Neural crest cell (in vitro differentiated cells): ENCODE measurements at regions not wholly inside any gene's neighbourhood (a gene's known extent, or its start where the extent isn't known, plus 50 kb on each side); places are given as distances from the start of the nearest gene placed in this dataset.

ENCODE experiments used
- DNase-seq: peaks from one replicate; pipeline ENCODE4 v3.0.0; 2021; ENCODE audit warnings: low read depth, mixed read lengths, low spot score
- H3K27ac Mint-ChIP-seq: one replicate; pipeline ENCODE4 v1.8.0; 2021; ENCODE audit warnings: mild to moderate bottlenecking, mixed read lengths; ENCODE audit not compliant: unreplicated experiment
- H3K27me3 Mint-ChIP-seq: 2 replicates; pipeline ENCODE4 v1.8.0; 2021; ENCODE audit warnings: low read depth, mild to moderate bottlenecking, mixed read lengths
- H3K36me3 Mint-ChIP-seq: 2 replicates; pipeline ENCODE4 v1.8.0; 2021; ENCODE audit warnings: low read depth, mild to moderate bottlenecking, mixed read lengths
- H3K4me1 Mint-ChIP-seq: 2 replicates; pipeline ENCODE4 v1.8.0; 2021; ENCODE audit warnings: mixed read lengths
- H3K4me3 Mint-ChIP-seq: one replicate; pipeline ENCODE4 v1.8.0; 2021; ENCODE audit warnings: mild to moderate bottlenecking, mixed read lengths
- H3K9me3 Mint-ChIP-seq: 2 replicates; pipeline ENCODE4 v1.8.0; 2021; ENCODE audit warnings: mixed read lengths
- TF ChIP-seq, protein P1 (sequence below): fragments of 200-600 bp; sonication (generic); conservative IDR thresholded peaks from 2 replicates; pipeline ENCODE4 v1.5.0; 2021; ENCODE audit warnings: antibody characterized with exemption, mild to moderate bottlenecking

DNA sequence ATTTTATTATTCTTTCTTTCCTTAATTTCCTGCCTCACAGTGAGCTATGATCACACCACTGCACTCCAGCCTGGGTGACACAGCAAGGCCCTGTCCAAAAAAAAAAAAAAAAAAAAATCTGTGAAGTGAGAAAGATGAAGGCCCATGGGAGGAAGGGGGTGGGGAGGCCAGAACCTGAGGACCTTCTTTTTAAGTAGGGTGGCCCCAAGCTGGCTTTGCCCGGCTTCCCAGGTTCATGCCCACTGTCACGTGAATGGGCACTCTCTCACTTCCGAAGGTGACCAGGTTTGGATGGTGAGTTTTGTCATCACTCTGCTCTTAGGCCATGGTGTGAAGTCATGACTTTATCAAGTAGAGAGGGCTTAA is 82.3 kb downstream of the TNFAIP2 start:
- no peak overlapping the region for H3K4me3 Mint-ChIP-seq
- peaks cover 9% of the 10 kb centered on the region for H3K36me3 Mint-ChIP-seq
- H3K27ac Mint-ChIP-seq = no peak overlapping the region
- peaks cover 59% of the 10 kb centered on the region for H3K27me3 Mint-ChIP-seq
- H3K9me3 Mint-ChIP-seq = peaks cover 5% of the 10 kb centered on the region
- TF ChIP-seq, protein P1, sequence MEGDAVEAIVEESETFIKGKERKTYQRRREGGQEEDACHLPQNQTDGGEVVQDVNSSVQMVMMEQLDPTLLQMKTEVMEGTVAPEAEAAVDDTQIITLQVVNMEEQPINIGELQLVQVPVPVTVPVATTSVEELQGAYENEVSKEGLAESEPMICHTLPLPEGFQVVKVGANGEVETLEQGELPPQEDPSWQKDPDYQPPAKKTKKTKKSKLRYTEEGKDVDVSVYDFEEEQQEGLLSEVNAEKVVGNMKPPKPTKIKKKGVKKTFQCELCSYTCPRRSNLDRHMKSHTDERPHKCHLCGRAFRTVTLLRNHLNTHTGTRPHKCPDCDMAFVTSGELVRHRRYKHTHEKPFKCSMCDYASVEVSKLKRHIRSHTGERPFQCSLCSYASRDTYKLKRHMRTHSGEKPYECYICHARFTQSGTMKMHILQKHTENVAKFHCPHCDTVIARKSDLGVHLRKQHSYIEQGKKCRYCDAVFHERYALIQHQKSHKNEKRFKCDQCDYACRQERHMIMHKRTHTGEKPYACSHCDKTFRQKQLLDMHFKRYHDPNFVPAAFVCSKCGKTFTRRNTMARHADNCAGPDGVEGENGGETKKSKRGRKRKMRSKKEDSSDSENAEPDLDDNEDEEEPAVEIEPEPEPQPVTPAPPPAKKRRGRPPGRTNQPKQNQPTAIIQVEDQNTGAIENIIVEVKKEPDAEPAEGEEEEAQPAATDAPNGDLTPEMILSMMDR = no peak
- DNase-seq = no peak
- peaks cover 13% of the 10 kb centered on the region for H3K4me1 Mint-ChIP-seq

DNA sequence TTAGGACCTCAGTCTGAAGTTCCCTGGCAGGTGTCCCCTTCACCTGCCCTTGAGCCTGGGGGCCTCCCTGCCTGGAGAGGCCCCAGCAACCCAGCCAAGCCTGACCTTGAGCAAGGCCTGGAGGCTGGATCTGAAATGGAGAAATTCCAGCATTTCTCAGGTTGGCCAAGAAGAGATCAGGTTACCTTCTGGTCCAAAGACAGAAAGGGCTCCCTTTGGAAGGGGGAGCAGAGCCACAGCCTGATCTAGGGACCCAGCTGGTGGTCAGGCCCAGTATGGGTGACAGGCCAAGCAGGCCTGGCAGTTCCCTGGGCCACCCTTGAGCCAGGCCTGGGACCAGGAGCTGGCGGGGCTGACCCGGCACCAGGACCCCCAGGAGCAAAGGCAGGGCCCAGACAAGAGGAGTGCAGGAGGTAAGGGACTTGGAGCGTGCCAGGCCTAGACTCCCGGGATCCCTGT is 82.8 kb downstream of the TNFAIP2 start:
- peaks cover 13% of the 10 kb centered on the region for H3K4me1 Mint-ChIP-seq
- H3K27me3 Mint-ChIP-seq = peaks cover 62% of the 10 kb centered on the region
- H3K4me3 Mint-ChIP-seq = peak overlapping the region; percentile 47
- no peak overlapping the region for H3K27ac Mint-ChIP-seq
- H3K36me3 Mint-ChIP-seq = peaks cover 9% of the 10 kb centered on the region
- no peak for DNase-seq
- TF ChIP-seq, protein P1 = no peak
- H3K9me3 Mint-ChIP-seq = peaks cover 5% of the 10 kb centered on the region

DNA sequence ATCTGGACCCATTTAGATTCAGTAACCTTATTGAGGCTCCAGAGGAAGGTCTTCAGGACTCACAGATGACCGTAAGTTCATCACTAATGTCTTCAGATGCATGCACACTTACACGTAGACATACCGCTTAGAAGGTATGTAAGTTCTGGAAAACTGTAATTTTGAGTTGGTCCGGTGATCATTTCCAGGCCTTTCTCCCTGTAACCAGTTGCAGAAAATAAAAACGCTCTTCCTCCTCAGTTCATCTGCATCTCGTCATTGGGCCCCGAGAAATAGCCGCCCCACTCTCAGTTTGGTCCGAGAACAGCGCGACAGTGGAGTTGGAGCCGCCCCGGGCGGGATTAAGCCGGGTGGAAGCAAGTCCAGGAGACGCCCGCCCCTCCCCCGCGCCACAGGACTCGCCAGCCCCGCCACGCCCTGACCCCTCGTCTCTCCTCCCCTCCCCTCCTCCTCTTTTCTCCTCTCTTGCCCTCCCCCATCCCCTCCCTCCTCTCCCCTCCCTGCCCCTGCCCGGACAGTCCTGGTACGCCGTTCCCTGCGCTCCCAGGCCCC is 83.7 kb downstream of the TNFAIP2 start:
- Mint-ChIP-seq H3K9me3 (peaks cover 3% of the 10 kb centered on the region), H3K4me3 (peak overlapping the region; percentile 68), H3K27me3 (peaks cover 56% of the 10 kb centered on the region), H3K36me3 (peaks cover 6% of the 10 kb centered on the region), H3K4me1 (peaks cover 13% of the 10 kb centered on the region), H3K27ac (no peak overlapping the region)
- DNase-seq = no peak
- TF ChIP-seq, protein P1 = no peak

DNA sequence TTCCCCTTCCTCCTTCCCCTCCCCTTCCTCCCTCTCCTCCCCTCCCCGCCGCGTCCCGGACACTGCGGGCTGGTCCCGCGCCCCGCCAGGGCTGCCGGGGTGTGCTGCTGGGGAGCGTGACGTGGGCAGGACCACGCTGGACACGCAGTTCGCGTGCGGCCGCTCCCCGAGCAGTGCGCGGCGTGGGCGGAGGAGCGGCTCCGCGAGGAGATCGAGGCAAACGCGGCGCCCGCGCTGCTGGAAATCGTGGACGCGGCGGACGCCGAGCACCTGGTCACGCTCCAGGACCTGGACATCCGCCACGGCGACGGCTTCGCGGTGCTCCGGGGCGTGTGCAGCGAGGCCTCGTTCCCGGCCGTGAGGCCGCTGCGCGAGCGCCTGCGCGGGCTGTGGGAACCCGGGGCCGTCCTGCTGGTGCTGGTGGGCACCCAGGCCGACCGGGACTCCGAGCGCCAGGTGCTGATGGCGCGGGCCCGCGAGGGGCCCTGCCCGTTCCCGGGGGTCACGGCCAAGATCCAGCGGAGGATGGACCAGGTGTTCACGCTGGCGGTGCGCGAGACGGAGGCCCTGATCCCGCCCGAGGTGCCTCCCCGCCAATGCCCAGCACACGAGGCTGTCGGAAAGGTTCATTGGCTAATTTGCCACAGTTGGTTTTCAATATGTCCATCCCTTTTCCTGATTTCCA is 84.3 kb downstream of the TNFAIP2 start:
- peaks cover 62% of the 10 kb centered on the region for H3K27me3 Mint-ChIP-seq
- no peak for DNase-seq
- no peak overlapping the region for H3K27ac Mint-ChIP-seq

DNA sequence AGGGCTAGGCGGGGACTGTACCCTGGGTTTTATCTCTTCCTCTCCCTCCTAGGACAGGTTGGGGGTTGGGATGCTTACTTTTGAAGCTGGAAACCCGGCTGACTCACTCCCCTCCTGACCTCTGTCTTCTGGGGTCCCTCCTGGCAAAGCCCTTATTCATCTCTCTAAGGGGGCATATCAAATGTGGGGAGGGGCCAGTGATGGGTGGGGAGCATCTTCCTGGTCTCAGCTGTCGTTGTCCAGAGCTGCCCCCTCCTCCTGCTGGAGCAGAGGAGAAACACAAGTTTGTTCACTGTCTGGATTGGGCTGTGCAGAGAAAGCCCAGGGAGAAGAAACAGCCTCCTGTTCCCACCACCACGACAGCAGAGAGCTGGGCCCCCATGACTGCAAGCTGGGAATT is 85.8 kb downstream of the TNFAIP2 start:
- TF ChIP-seq, protein P1 = peak; percentile 25
- DNase-seq = no peak
- Mint-ChIP-seq H3K4me3 (peak overlapping the region; percentile 54), H3K9me3 (peaks cover 5% of the 10 kb centered on the region), H3K4me1 (peaks cover 13% of the 10 kb centered on the region), H3K27ac (no peak overlapping the region), H3K27me3 (peaks cover 62% of the 10 kb centered on the region), H3K36me3 (peaks cover 2% of the 10 kb centered on the region)

More for the DNA sequence above, 84.3 kb downstream of the TNFAIP2 start:
- Mint-ChIP-seq H3K36me3 (peaks cover 6% of the 10 kb centered on the region), H3K4me3 (no peak overlapping the region), H3K4me1 (peaks cover 13% of the 10 kb centered on the region), H3K9me3 (peaks cover 3% of the 10 kb centered on the region)
- TF ChIP-seq, protein P1 = no peak
